22Rv1 (cell line): ENCODE measurements at regions not wholly inside any gene's neighbourhood (a gene's known extent, or its start where the extent isn't known, plus 50 kb on each side); places are given as distances from the start of the nearest gene placed in this dataset.

Experiments
- H3K27ac ChIP-seq: fragments of 450-650 bp; 2 replicates; pipeline ENCODE4 v1.5.1; 2017
- ZFX ChIP-seq: fragments of 450-650 bp; IDR thresholded peaks from 2 replicates; pipeline ENCODE4 v1.6.1; 2017; ENCODE audit warnings: antibody characterized with exemption, borderline replicate concordance
- TF ChIP-seq, protein P1 (sequence below): fragments of 450-650 bp; IDR thresholded peaks from 2 replicates; pipeline ENCODE4 v1.5.1; 2017; ENCODE audit warnings: mild to moderate bottlenecking

DNA sequence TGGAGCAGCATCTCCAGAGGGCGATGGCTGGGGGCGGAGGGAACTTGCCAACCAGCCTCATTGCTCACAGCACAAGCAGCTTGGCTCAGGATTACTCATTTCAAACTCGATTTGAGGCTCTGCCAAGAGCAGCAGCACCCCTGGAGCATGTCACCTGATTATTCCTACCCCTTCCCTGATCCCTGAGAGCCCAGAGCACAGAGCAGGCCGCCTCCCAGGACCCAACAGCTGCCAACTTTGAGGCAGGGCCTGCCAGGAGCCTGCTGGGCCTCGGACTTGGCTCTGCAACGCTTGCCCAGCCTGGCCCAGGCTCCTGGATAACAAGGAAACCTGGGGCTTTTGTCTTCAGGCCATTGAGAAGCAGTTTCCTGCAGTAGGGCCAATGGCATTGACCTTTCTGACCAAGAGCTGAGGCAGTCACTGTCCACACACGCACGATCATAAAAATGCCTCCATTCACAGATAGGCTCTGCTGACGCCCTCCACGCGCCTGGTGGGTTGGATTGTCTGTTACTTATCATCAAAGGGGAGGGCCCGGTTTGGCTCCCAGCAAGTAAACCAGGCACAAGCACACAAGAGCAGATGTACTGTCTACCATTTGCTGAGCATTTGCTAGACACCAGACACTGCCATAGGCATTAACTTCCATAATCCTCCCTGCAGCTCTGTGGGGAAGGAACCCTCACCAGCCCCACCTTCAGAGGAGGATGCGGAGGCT is 406.6 kb upstream of the EEF2KMT start:
- H3K27ac ChIP-seq = no peak overlapping the region
- TF ChIP-seq, protein P1, sequence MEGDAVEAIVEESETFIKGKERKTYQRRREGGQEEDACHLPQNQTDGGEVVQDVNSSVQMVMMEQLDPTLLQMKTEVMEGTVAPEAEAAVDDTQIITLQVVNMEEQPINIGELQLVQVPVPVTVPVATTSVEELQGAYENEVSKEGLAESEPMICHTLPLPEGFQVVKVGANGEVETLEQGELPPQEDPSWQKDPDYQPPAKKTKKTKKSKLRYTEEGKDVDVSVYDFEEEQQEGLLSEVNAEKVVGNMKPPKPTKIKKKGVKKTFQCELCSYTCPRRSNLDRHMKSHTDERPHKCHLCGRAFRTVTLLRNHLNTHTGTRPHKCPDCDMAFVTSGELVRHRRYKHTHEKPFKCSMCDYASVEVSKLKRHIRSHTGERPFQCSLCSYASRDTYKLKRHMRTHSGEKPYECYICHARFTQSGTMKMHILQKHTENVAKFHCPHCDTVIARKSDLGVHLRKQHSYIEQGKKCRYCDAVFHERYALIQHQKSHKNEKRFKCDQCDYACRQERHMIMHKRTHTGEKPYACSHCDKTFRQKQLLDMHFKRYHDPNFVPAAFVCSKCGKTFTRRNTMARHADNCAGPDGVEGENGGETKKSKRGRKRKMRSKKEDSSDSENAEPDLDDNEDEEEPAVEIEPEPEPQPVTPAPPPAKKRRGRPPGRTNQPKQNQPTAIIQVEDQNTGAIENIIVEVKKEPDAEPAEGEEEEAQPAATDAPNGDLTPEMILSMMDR = no peak
- TF ChIP-seq ZFX = no peak

GRCh38 chr16:5502944-5503343 is 405.3 kb upstream of the EEF2KMT start:
- TF ChIP-seq ZFX = no peak
- H3K27ac ChIP-seq = no peak overlapping the region

- TF ChIP-seq, protein P1 = peak; percentile 32; the same call in 1 of the 2 replicates
- no peak for TF ChIP-seq ZFX
- no peak overlapping the region for H3K27ac ChIP-seq
These were observed 404.9 kb upstream of the EEF2KMT start for GRCh38 chr16:5502467-5502869.

DNA sequence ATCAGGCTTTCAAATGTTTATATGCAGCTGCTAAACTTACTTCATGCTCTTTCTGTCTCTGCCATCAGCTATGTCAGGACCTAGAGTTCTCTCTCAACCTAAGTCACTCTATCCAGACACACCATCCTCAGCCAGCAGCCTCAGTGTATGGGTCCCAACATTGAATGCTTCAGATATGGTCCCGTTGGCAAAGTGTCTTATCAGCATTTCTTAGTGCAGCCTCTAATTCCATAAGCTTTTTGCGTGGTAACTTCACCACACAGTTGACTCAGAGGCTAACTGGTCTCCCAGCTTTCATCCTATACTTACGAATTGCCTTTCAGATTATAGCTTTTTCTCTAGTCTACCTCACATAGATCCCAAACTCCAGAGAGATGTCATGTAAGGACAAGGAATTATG is 402.9 kb upstream of the EEF2KMT start:
- TF ChIP-seq, protein P1 = no peak
- TF ChIP-seq ZFX = no peak
- no peak overlapping the region for H3K27ac ChIP-seq

- H3K27ac ChIP-seq = no peak overlapping the region
- TF ChIP-seq ZFX = no peak
- TF ChIP-seq, protein P1 = no peak
These were observed 401.0 kb upstream of the EEF2KMT start for GRCh38 chr16:5498562-5498961.

GRCh38 chr16:5496013-5496412 is 398.4 kb upstream of the EEF2KMT start:
- no peak overlapping the region for H3K27ac ChIP-seq
- no peak for TF ChIP-seq ZFX
- TF ChIP-seq, protein P1 = no peak

GRCh38 chr16:5490499-5490898 is 392.9 kb upstream of the EEF2KMT start:
- TF ChIP-seq, protein P1 = peak; percentile 94
- no peak for TF ChIP-seq ZFX
- no peak overlapping the region for H3K27ac ChIP-seq

GRCh38 chr16:5488581-5488980 is 391.0 kb upstream of the EEF2KMT start:
- no peak overlapping the region for H3K27ac ChIP-seq
- TF ChIP-seq, protein P1 = no peak
- TF ChIP-seq ZFX = no peak
